ENCODE measurements at regions not wholly inside any gene's neighbourhood (a gene's known extent, or its start where the extent isn't known, plus 50 kb on each side); places are given as distances from the start of the nearest gene placed in this dataset.

DNA sequence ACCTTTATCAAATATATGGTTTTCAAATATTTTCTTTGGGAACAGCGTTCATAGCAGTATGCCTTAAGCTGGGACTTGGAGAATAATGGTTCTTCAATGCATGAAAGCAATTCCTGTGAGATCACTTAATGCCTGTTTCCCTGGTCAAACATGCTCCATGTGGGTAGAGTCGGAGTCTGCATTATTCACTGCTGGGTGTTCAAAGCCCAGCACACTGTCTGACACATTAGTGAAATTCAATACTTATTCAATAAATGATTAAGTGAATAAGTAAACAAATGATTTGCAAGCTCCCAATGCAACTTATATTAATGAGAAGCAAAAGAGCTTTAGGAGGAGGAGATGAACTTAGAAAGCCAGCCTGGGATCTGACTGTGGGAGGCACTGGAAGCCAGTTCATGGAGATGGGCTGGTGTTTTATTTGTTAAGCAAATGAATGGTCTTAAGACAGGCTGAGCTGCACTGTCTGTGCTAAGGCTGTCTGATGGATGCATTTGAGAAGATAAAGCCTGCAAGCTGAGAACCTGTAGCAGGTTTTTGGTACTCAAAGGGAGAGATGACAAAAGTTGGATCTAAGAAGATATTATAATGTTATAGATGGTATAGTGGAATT, 490.8 kb downstream of the MCTP2 start:
- H4K20me1 ChIP-seq (replicated peaks; ENCODE audit: insufficient read depth), result no peaks in the 10 kb centered on the region
- peaks cover 3% of the 10 kb centered on the region; the same call in 1 of the 2 replicates for H3K4me1 ChIP-seq (ENCODE audit: insufficient read depth)
- Mint-ChIP-seq H3K27me3 (ENCODE audit: insufficient read depth, low read depth, poor library complexity) (no peaks in the 10 kb centered on the region), H3K4me3 (no peak overlapping the region), H3K36me3 (ENCODE audit: low read depth) (no peaks in the 10 kb centered on the region), H3K9me3 (no peaks in the 10 kb centered on the region), H3K27ac (no peak overlapping the region), H3K4me1 (peaks cover 10% of the 10 kb centered on the region)
- ATAC-seq, result peak; percentile 87
- no peaks in the 10 kb centered on the region for H3K27me3 ChIP-seq (ENCODE audit: insufficient read depth)
- TF ChIP-seq, protein P1, sequence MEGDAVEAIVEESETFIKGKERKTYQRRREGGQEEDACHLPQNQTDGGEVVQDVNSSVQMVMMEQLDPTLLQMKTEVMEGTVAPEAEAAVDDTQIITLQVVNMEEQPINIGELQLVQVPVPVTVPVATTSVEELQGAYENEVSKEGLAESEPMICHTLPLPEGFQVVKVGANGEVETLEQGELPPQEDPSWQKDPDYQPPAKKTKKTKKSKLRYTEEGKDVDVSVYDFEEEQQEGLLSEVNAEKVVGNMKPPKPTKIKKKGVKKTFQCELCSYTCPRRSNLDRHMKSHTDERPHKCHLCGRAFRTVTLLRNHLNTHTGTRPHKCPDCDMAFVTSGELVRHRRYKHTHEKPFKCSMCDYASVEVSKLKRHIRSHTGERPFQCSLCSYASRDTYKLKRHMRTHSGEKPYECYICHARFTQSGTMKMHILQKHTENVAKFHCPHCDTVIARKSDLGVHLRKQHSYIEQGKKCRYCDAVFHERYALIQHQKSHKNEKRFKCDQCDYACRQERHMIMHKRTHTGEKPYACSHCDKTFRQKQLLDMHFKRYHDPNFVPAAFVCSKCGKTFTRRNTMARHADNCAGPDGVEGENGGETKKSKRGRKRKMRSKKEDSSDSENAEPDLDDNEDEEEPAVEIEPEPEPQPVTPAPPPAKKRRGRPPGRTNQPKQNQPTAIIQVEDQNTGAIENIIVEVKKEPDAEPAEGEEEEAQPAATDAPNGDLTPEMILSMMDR (conservative IDR thresholded peaks at IDR 0.05; ENCODE audit: low read depth in 2 of 2), result peak in 1 of 2 experiments; percentile 37; a peak in 2 of 4 replicates
- TF ChIP-seq JUNB (IDR thresholded peaks at IDR 0.05; ENCODE audit: unreplicated experiment), result no peak
- H2AFZ ChIP-seq, result no peak overlapping the region
- no peaks in the 10 kb centered on the region for H3K79me2 ChIP-seq (replicated peaks; ENCODE audit: insufficient read depth)
- DNase-seq (ENCODE audit: low spot score), result peak; percentile 37
- no peak overlapping the region for H3K4me3 ChIP-seq
- H3K27ac ChIP-seq (ENCODE audit: low read depth), result no peak overlapping the region
- no peak overlapping the region for H3K4me2 ChIP-seq
- H3K9me2 ChIP-seq (ENCODE audit: insufficient read depth), result peaks cover 13% of the 10 kb centered on the region; the same call in 1 of the 2 replicates
- H3F3A ChIP-seq (replicated peaks; ENCODE audit: low read depth), result no peaks in the 10 kb centered on the region
- no peaks in the 10 kb centered on the region for H3K36me3 ChIP-seq (ENCODE audit: insufficient read depth)

DNA sequence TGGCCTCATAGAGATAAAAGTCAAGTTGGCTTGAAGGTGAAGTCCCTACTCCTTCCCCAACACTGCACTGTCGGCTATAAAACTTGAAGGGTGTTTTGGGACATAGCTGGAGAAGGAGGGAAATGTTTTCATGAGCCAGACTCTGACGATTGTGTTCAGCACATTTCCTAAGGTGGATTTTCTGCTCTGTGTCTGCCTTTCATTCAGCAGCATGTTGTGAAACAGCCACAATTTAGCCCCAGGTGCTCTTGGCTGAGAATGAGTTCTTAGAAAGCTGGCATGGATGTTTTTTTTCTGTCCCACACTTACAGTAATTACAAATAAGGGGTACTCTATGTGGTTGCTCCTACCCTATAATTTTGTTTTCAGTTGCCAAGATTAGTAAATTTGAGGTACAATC, 492.4 kb downstream of the MCTP2 start:
- Histone ChIP-seq H3K27me3 (ENCODE audit: insufficient read depth) (no peaks in the 10 kb centered on the region), H3K4me2 (no peak overlapping the region), H4K20me1 (replicated peaks; ENCODE audit: insufficient read depth) (no peaks in the 10 kb centered on the region), H3K36me3 (ENCODE audit: insufficient read depth) (no peaks in the 10 kb centered on the region), H3K27ac (ENCODE audit: low read depth) (no peak overlapping the region), H2AFZ (peak overlapping the region; percentile 56; the same call in 1 of the 2 replicates), H3K9me2 (ENCODE audit: insufficient read depth) (peaks cover 13% of the 10 kb centered on the region; the same call in 1 of the 2 replicates), H3F3A (replicated peaks; ENCODE audit: low read depth) (no peaks in the 10 kb centered on the region), H3K4me3 (no peak overlapping the region), H3K4me1 (ENCODE audit: insufficient read depth) (peaks cover 3% of the 10 kb centered on the region; the same call in 1 of the 2 replicates), H3K79me2 (replicated peaks; ENCODE audit: insufficient read depth) (no peaks in the 10 kb centered on the region)
- TF ChIP-seq, protein P2, sequence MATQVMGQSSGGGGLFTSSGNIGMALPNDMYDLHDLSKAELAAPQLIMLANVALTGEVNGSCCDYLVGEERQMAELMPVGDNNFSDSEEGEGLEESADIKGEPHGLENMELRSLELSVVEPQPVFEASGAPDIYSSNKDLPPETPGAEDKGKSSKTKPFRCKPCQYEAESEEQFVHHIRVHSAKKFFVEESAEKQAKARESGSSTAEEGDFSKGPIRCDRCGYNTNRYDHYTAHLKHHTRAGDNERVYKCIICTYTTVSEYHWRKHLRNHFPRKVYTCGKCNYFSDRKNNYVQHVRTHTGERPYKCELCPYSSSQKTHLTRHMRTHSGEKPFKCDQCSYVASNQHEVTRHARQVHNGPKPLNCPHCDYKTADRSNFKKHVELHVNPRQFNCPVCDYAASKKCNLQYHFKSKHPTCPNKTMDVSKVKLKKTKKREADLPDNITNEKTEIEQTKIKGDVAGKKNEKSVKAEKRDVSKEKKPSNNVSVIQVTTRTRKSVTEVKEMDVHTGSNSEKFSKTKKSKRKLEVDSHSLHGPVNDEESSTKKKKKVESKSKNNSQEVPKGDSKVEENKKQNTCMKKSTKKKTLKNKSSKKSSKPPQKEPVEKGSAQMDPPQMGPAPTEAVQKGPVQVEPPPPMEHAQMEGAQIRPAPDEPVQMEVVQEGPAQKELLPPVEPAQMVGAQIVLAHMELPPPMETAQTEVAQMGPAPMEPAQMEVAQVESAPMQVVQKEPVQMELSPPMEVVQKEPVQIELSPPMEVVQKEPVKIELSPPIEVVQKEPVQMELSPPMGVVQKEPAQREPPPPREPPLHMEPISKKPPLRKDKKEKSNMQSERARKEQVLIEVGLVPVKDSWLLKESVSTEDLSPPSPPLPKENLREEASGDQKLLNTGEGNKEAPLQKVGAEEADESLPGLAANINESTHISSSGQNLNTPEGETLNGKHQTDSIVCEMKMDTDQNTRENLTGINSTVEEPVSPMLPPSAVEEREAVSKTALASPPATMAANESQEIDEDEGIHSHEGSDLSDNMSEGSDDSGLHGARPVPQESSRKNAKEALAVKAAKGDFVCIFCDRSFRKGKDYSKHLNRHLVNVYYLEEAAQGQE (IDR thresholded peaks at IDR 0.05; ENCODE audit: unreplicated experiment), result no peak
- TF ChIP-seq ZNF114 (CRISPR knock-in tag; IDR thresholded peaks at IDR 0.05) (no peak), STAT1 (IDR thresholded peaks at IDR 0.05; ENCODE audit: unreplicated experiment) (no peak), CREB1 (CRISPR knock-in tag; IDR thresholded peaks at IDR 0.05; ENCODE audit: low read depth) (no peak), EZH2 (IDR thresholded peaks at IDR 0.05; ENCODE audit: low read depth, unreplicated experiment) (no peak), JUNB (IDR thresholded peaks at IDR 0.05; ENCODE audit: unreplicated experiment) (no peak), NANOG (IDR thresholded peaks at IDR 0.05; ENCODE audit: borderline replicate concordance) (no peak), ZNF462 (CRISPR knock-in tag; IDR thresholded peaks at IDR 0.05) (no peak)
- no peak for ATAC-seq
- no peak for DNase-seq (ENCODE audit: low spot score)
- Mint-ChIP-seq H3K9me3 (no peaks in the 10 kb centered on the region), H3K27ac (no peak overlapping the region), H3K36me3 (ENCODE audit: low read depth) (no peaks in the 10 kb centered on the region), H3K4me3 (no peak overlapping the region), H3K27me3 (ENCODE audit: insufficient read depth, low read depth, poor library complexity) (no peaks in the 10 kb centered on the region), H3K4me1 (peaks cover 10% of the 10 kb centered on the region)
